Gastrocnemius medialis (tissue), 4 donors: ENCODE measurements at regions not wholly inside any gene's neighbourhood (a gene's known extent, or its start where the extent isn't known, plus 50 kb on each side); places are given as distances from the start of the nearest gene placed in this dataset.
A peak's percentile ranks its signal among the peaks of the same experiment; 100 is the strongest.
"Not testable (repeated sequence)": the region's sequence is repeated elsewhere in the genome, so short reads cannot be mapped to it uniquely, and the experiment has no call there.

Experiments
- ATAC-seq, 2 donors: fragments of 150-250 bp; one replicate each; pipeline ENCODE4 v1.9.1; 2016
- DNase-seq, 2 donors: peaks; one replicate each; pipeline ENCODE4 v3.0.0-alpha.2; 2019
- H3K27ac ChIP-seq, 4 donors: fragments of 200-600 bp; sonication (generic); 1 replicate in 1 of 4; 2 replicates in 3 of 4; pipeline ENCODE4 v1.5.1; 2016 to 2018; ENCODE audit warnings: mild to moderate bottlenecking in 2 of 4, moderate library complexity in 1 of 4
- H3K27me3 ChIP-seq, 3 donors: fragments of 200-600 bp; sonication (generic) in 2 of 3; 1 replicate in 1 of 3; 2 replicates in 2 of 3; pipeline versions ENCODE4 v1.5.1 to v1.6.0; 2016 to 2019; ENCODE audit warnings: mild to moderate bottlenecking in 1 of 3, moderate library complexity in 1 of 3
- H3K36me3 ChIP-seq, 2 donors: fragments of 200-600 bp; sonication (generic) in 1 of 2; one replicate each; pipeline ENCODE4 v1.5.1; 2017 to 2018
- H3K4me1 ChIP-seq, 2 donors: fragments of 200-600 bp; sonication (generic) in 1 of 2; one replicate each; pipeline ENCODE4 v1.5.1; 2016 to 2017; ENCODE audit warnings: mild to moderate bottlenecking in 2 of 2
- H3K4me3 ChIP-seq, 4 donors: fragments of 200-600 bp; sonication (generic) in 3 of 4; 1 replicate in 1 of 4; 2 replicates in 3 of 4; pipeline ENCODE4 v1.5.1; 2016 to 2019; ENCODE audit warnings: mild to moderate bottlenecking in 2 of 4
- H3K9me3 ChIP-seq, 3 donors: fragments of 200-600 bp; sonication (generic) in 2 of 3; 1 replicate in 1 of 3; 2 replicates in 2 of 3; pipeline ENCODE4 v1.5.1; 2016 to 2019
- POLR2A ChIP-seq, 2 donors: fragments of 450-650 bp; IDR thresholded peaks; one replicate each; pipeline ENCODE4 v1.6.1; 2017; ENCODE audit warnings: antibody characterized with exemption in 2 of 2, mild to moderate bottlenecking in 2 of 2, moderate library complexity in 2 of 2
- in situ Hi-C, 4 donors: fragments of 200-750 bp; cut with MboI; loops; one replicate each; pipeline versions ENCODE4 v1.15.0 to v1.8.0; 2017; ENCODE audit warnings: low sequenced_read_pairs in 4 of 4
- intact Hi-C: fragments of 100-400 bp; cut with DNase I; formaldehyde crosslinking; loops from one replicate; pipeline ENCODE4 v1.15.1; 2023; ENCODE audit warnings: low total_unique reads
- TF ChIP-seq, protein P1 (sequence below), 5 experiments: fragments of 450-650 bp in 3 of 5; fragments of 200-600 bp in 2 of 5; sonication (generic) in 2 of 5; IDR thresholded peaks in 4 of 5; conservative IDR thresholded peaks in 1 of 5; 1 replicate in 4 of 5; 2 replicates in 1 of 5; pipeline ENCODE4 v1.5.1; 2016 to 2019; ENCODE audit warnings: antibody characterized with exemption in 5 of 5, mild to moderate bottlenecking in 3 of 5, moderate library complexity in 3 of 5

DNA sequence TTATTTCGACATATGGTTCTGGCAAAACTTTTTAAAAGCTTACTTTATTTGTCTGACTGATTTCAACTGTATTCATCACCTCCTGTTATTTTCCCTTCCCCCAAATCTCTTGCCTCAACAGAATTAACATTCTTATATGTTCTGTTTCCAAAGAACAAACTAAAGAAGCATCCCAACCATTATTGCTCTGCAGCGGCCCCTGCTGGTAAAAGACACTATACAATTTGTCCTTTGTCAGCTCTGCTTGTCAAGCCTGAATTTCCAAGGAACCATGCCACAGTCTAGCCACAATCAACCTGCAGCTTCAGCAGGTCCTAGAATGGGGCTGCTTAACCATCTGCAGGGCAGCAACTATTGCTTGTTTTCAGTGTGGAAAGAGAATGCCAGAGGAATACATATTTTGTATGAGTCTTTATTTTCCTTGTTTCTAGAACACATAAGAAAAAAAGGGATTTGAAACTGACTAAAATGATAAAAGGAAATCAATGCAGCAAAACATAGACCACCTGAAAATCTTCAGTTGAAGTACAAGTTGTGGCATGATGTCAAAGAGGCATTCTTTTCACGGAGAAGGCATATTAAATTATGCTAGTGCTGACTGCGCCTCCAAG is 845.3 kb downstream of the DIAPH3 start:
- Histone ChIP-seq H3K9me3 (no peaks in the 10 kb centered on the region), H3K36me3 (no peaks in the 10 kb centered on the region), H3K27me3 (no peaks in the 10 kb centered on the region), H3K27ac (no peak overlapping the region), H3K4me1 (no peaks in the 10 kb centered on the region), H3K4me3 (no peak overlapping the region)
- no peak for TF ChIP-seq POLR2A (IDR thresholded peaks at IDR 0.05)
- TF ChIP-seq, protein P1, sequence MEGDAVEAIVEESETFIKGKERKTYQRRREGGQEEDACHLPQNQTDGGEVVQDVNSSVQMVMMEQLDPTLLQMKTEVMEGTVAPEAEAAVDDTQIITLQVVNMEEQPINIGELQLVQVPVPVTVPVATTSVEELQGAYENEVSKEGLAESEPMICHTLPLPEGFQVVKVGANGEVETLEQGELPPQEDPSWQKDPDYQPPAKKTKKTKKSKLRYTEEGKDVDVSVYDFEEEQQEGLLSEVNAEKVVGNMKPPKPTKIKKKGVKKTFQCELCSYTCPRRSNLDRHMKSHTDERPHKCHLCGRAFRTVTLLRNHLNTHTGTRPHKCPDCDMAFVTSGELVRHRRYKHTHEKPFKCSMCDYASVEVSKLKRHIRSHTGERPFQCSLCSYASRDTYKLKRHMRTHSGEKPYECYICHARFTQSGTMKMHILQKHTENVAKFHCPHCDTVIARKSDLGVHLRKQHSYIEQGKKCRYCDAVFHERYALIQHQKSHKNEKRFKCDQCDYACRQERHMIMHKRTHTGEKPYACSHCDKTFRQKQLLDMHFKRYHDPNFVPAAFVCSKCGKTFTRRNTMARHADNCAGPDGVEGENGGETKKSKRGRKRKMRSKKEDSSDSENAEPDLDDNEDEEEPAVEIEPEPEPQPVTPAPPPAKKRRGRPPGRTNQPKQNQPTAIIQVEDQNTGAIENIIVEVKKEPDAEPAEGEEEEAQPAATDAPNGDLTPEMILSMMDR (IDR thresholded peaks at IDR 0.05 in 4 of 5, conservative IDR thresholded peaks at IDR 0.05 in 1 of 5) = peak in 3 of 5 experiments; percentile 23 to 66 (median 47)
- DNase-seq (peak; percentile 5 to 15), ATAC-seq (no peak)
- in situ Hi-C loops = loop anchor here in 1 of 4 donors (25.0 kb wide), 1 partner anchor 1681 kb away; the partner anchor contains the start of gene PCDH17
- intact Hi-C loops = no loop called here

DNA sequence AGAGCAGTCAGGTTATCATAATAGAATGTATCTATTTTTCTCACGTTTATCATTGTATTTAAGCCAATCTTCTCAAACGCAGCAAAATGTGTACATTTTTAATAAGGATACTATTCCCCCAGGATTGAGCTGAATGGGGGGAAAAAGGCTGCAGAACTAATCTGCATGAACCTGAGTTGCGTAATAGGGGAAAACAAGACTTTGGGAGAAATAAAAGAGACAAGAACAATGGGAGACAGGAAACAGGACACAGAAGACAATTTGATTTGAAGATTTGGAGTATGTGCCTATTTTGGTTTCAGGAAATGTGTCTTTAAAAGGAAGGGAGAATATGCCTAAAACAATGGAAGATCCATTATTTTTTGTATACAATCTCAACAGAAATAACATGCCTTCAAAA is 844.5 kb downstream of the DIAPH3 start:
- in situ Hi-C loops = loop anchor here in 1 of 4 donors (25.0 kb wide), 1 partner anchor 1682 kb away; the partner anchor contains the start of gene PCDH17
- intact Hi-C loops = no loop called here
- no peaks in the 10 kb centered on the region for H3K9me3 ChIP-seq
- DNase-seq (no peak), ATAC-seq (no peak)
- no peaks in the 10 kb centered on the region for H3K36me3 ChIP-seq
- TF ChIP-seq POLR2A (IDR thresholded peaks at IDR 0.05) = no peak
- TF ChIP-seq, protein P1 (IDR thresholded peaks at IDR 0.05 in 4 of 5, conservative IDR thresholded peaks at IDR 0.05 in 1 of 5) = no peak
- no peak overlapping the region for H3K27ac ChIP-seq
- H3K27me3 ChIP-seq = no peaks in the 10 kb centered on the region
- H3K4me3 ChIP-seq = no peak overlapping the region
- no peaks in the 10 kb centered on the region for H3K4me1 ChIP-seq

DNA sequence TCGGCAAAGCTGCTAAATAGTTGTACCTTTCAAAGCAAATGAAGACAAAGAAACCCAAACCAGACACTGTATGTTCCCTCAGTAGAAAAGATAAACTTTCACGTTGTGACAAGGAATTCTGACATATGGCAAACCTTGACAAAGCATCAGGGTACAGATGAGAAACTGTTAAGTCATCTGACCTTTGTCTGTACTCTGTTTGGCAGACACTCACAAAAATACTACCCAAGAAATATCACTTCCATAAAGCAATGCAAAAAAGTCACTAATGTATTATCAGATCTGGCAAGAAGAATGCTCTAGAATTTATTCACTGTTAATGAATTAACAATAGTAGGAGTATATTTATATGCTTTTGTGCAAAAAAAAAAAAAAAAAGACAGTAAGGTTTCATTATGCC is 843.7 kb downstream of the DIAPH3 start:
- Histone ChIP-seq H3K36me3 (no peaks in the 10 kb centered on the region), H3K9me3 (no peaks in the 10 kb centered on the region), H3K27ac (no peak overlapping the region), H3K4me3 (no peak overlapping the region), H3K4me1 (no peaks in the 10 kb centered on the region), H3K27me3 (no peaks in the 10 kb centered on the region)
- DNase-seq (no peak), ATAC-seq (no peak)
- TF ChIP-seq, protein P1 (IDR thresholded peaks at IDR 0.05 in 4 of 5, conservative IDR thresholded peaks at IDR 0.05 in 1 of 5) = no peak
- no peak for TF ChIP-seq POLR2A (IDR thresholded peaks at IDR 0.05)
- in situ Hi-C loops = loop anchor here in 1 of 4 donors (25.0 kb wide), 1 partner anchor 1683 kb away; the partner anchor contains the start of gene PCDH17
- intact Hi-C loops = no loop called here

DNA sequence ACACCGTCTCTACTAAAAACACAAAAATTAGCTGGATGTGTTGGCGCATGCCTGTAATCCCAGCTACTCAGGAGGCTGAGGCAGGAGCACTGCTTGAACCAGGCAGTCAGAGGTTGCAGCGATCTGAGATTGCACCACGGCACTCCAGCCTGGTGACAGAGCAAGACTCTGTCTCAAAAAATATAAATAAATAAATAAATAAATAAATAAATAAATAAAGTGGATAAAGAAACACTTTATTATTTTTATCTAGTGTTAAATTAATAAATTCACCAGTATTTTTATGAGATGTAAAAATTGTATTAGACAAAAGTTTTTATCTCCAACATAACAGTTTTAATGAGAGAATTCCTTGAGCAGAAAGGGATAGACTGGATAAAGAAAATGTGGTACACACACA is 839.3 kb downstream of the DIAPH3 start:
- DNase-seq, H3K4me3 ChIP-seq, intact Hi-C loops, ATAC-seq, H3K4me1 ChIP-seq, H3K27me3 ChIP-seq, H3K36me3 ChIP-seq, H3K27ac ChIP-seq, H3K9me3 ChIP-seq: not testable (repeated sequence)
- in situ Hi-C loops = loop anchor here in 1 of 4 donors (25.0 kb wide), 1 partner anchor 1687 kb away; the partner anchor contains the start of gene PCDH17

DNA sequence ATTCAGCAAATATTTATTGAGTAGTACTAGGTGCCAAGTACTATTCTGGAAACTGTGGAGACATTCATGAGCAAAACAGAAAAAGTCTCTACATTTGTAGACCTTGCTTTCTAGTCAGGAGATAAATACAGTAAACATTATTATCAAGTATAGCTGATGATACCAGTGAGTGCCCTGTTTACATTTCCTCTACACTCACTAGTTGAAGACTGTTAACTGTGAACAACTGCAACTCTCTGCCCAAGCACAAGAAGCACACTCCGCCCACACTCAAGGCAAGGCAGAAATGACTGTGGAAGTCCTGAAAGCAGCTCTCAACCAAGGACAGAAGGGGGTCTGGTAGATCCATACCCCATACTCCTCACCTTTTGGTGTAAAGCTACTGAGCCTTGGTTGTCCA is 837.0 kb downstream of the DIAPH3 start:
- no peaks in the 10 kb centered on the region for H3K4me1 ChIP-seq
- no peaks in the 10 kb centered on the region for H3K27me3 ChIP-seq
- H3K36me3 ChIP-seq = no peaks in the 10 kb centered on the region
- H3K4me3 ChIP-seq = no peak overlapping the region
- in situ Hi-C loops = no loop called here
- ATAC-seq (no peak), DNase-seq (no peak)
- intact Hi-C loops = no loop called here
- no peak overlapping the region for H3K27ac ChIP-seq
- H3K9me3 ChIP-seq = no peaks in the 10 kb centered on the region
- TF ChIP-seq POLR2A (IDR thresholded peaks at IDR 0.05) = no peak
- TF ChIP-seq, protein P1 (IDR thresholded peaks at IDR 0.05 in 4 of 5, conservative IDR thresholded peaks at IDR 0.05 in 1 of 5) = no peak
